Tibial artery (tissue), 4 donors: ENCODE measurements at regions not wholly inside any gene's neighbourhood (a gene's known extent, or its start where the extent isn't known, plus 50 kb on each side); places are given as distances from the start of the nearest gene placed in this dataset.
A peak's percentile ranks its signal among the peaks of the same experiment; 100 is the strongest.

Experiments used
- DNase-seq, 2 donors: peaks; one replicate each; pipeline ENCODE4 v3.0.0-alpha.2; 2019
- H3K27ac ChIP-seq, 2 donors: fragments of 200-600 bp; sonication (generic) in 1 of 2; 1 replicate in 1 of 2; 2 replicates in 1 of 2; pipeline ENCODE4 v1.5.1; 2018 to 2019; ENCODE audit warnings: mild to moderate bottlenecking in 1 of 2
- H3K27me3 ChIP-seq, 2 donors: fragments of 200-600 bp; sonication (generic) in 1 of 2; one replicate each; pipeline versions ENCODE4 v1.5.1 to v1.6.0; 2016 to 2019
- H3K36me3 ChIP-seq, 3 donors: fragments of 200-600 bp; sonication (generic) in 2 of 3; one replicate each; pipeline ENCODE4 v1.5.1; 2016 to 2019; ENCODE audit warnings: mild to moderate bottlenecking in 2 of 3
- H3K4me1 ChIP-seq, 4 donors: fragments of 200-600 bp; sonication (generic) in 2 of 4; 1 replicate in 3 of 4; 2 replicates in 1 of 4; pipeline ENCODE4 v1.5.1; 2016 to 2019
- H3K4me3 ChIP-seq, 2 donors: fragments of 200-600 bp; sonication (generic) in 1 of 2; 1 replicate in 1 of 2; 2 replicates in 1 of 2; pipeline ENCODE4 v1.5.1; 2018 to 2019; ENCODE audit warnings: mild to moderate bottlenecking in 2 of 2
- H3K9me3 ChIP-seq, 3 donors: fragments of 200-600 bp; sonication (generic) in 1 of 3; one replicate each; pipeline ENCODE4 v1.5.1; 2016 to 2019
- intact Hi-C: fragments of 100-400 bp; cut with DNase I; formaldehyde crosslinking; loops from one replicate; pipeline ENCODE4 v1.15.0; 2023; ENCODE audit warnings: low total_unique reads
- TF ChIP-seq, protein P1 (sequence below), 2 experiments: fragments of 200-600 bp in 1 of 2; fragments of 450-650 bp in 1 of 2; IDR thresholded peaks; one replicate each; pipeline ENCODE4 v1.5.1; 2017 to 2019; ENCODE audit warnings: antibody characterized with exemption in 2 of 2, mild to moderate bottlenecking in 1 of 2, moderate library complexity in 1 of 2

DNA sequence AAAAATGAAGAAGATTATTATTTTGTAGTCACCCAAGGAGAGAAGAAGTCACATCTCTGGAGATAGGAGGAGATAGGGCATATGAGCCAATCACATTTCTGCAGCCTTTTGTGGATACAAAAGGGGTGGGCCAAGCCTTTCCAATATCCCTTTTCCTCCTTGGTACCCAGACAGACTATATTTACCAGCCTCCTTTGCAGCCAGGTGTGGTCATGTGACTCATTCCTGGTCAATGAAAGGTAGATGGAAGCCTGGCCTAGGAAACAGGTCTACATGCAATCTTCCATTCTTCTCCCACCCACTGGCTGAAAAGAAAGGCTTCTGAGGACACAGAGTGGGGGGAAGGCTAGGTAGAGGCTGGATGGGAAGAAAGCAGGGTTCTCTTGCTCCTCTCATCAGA lies 58.1 kb upstream of the ERG start:
- DNase-seq: no peak
- TF ChIP-seq, protein P1, sequence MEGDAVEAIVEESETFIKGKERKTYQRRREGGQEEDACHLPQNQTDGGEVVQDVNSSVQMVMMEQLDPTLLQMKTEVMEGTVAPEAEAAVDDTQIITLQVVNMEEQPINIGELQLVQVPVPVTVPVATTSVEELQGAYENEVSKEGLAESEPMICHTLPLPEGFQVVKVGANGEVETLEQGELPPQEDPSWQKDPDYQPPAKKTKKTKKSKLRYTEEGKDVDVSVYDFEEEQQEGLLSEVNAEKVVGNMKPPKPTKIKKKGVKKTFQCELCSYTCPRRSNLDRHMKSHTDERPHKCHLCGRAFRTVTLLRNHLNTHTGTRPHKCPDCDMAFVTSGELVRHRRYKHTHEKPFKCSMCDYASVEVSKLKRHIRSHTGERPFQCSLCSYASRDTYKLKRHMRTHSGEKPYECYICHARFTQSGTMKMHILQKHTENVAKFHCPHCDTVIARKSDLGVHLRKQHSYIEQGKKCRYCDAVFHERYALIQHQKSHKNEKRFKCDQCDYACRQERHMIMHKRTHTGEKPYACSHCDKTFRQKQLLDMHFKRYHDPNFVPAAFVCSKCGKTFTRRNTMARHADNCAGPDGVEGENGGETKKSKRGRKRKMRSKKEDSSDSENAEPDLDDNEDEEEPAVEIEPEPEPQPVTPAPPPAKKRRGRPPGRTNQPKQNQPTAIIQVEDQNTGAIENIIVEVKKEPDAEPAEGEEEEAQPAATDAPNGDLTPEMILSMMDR (IDR thresholded peaks at IDR 0.05): no peak
- H3K4me3 ChIP-seq: no peak overlapping the region
- no peaks in the 10 kb centered on the region for H3K9me3 ChIP-seq
- peaks cover 0 to 18% (median 0%) of the 10 kb centered on the region in 4 donors for H3K4me1 ChIP-seq
- intact Hi-C loops: no loop called here
- no peaks in the 10 kb centered on the region for H3K27me3 ChIP-seq
- no peaks in the 10 kb centered on the region for H3K36me3 ChIP-seq
- H3K27ac ChIP-seq: no peak overlapping the region

DNA sequence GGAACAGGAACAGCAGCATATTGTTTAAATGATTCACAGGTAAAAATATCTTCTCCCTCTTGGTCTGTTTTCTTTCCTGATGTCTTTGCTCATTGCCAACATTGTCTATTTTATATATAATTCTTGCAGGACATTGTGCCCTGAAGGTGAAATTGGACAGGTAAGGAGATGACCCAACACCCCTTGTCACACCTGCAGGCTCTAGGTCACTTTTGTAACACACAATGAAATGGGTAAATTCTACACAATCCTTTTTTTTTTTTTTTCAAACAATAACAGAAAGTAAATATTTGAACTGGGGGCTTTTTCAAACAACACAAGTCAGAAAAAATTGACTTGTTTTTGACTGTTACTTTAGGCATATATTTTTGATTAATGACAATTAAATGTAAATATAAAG lies 62.9 kb upstream of the ERG start:
- no peak overlapping the region for H3K27ac ChIP-seq
- H3K4me1 ChIP-seq: peaks cover 0 to 5% (median 0%) of the 10 kb centered on the region in 4 donors
- intact Hi-C loops: no loop called here
- no peaks in the 10 kb centered on the region for H3K9me3 ChIP-seq
- no peaks in the 10 kb centered on the region for H3K36me3 ChIP-seq
- no peak overlapping the region for H3K4me3 ChIP-seq
- no peaks in the 10 kb centered on the region for H3K27me3 ChIP-seq
- TF ChIP-seq, protein P1 (IDR thresholded peaks at IDR 0.05): no peak
- no peak for DNase-seq

DNA sequence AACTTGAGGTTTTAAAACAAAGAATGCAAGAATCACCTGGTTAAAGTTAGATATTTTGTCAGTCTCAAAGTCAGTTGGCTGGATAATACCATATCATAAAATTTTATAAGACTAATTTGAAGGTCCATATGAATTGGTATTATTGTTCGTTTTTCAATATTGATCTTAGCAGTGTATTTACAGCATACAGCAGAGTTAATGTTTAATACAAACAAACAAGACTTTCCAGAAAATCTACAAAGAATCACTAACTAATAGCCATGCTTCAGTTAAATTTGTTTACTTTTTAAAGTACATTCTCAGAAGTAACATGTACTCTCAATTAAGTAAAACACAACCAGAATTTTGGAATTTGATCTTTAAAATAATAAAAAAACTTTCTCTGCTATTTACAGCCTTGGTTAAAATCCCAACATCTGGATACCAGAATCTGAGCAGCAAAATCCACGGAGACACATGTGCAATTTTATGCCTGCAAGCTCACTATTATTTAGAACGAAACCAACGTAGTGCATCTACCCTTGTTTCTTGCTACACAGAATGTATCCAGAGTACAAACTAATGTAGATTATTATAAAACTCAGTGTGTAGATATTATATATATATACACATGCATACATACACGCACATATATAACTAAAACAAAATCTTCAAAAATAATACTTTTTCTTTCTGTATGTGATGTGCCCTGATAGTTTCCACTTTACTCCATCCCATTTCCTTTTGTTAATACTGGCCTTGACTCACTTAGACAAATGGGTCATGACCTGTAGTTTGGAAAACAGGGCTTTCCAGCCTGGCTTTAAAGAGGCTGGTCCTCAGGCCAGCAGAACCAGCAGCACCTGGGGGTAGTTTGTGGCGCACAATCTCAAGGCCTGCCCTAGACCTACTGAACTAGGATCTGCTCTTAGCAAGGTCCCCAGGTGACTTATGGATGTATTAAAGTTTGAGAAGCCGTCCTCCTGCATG lies 63.6 kb upstream of the ERG start:
- intact Hi-C loops: no loop called here
- Histone ChIP-seq H3K4me1 (peaks cover 0 to 10% (median 0%) of the 10 kb centered on the region in 4 donors), H3K4me3 (no peak overlapping the region), H3K27ac (no peak overlapping the region), H3K36me3 (no peaks in the 10 kb centered on the region), H3K9me3 (no peaks in the 10 kb centered on the region), H3K27me3 (no peaks in the 10 kb centered on the region)
- TF ChIP-seq, protein P1 (IDR thresholded peaks at IDR 0.05): no peak
- no peak for DNase-seq

DNA sequence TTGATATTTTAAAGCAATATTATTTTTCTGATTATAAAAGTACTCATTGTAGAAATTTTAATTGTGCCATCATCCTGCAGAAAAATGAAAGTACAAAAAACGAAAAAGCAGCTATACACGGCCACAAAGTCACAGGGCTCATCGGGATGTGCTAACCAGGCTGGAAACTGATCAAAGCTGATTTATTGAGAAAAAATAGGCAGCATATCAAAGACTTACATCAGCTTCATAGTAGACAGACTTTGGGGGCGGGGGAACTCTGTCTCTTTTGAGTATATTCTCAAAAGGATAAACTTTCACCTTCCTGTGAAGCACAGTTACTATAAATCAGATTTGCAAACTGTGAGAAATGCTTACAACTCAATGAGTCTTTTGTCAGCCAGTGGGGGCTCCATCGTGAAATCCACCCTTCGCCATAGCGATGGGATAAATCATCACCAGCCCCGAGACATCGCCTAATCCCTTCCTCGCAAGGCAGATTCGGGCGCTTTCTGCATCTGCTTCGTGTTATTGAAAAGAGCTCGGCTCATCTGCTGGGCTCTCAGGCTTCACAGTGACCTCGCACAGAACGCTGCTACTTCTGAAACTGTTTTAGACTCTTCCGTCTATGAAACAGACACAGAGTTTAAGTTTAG lies 69.2 kb upstream of the ERG start:
- H3K27ac ChIP-seq: peak overlapping the region in 1 of 2 donors; percentile 26
- peaks cover 0 to 4% (median 0%) of the 10 kb centered on the region in 3 donors for H3K36me3 ChIP-seq
- H3K9me3 ChIP-seq: no peaks in the 10 kb centered on the region
- H3K27me3 ChIP-seq: no peaks in the 10 kb centered on the region
- H3K4me1 ChIP-seq: peaks cover 0 to 13% (median 0%) of the 10 kb centered on the region in 4 donors
- TF ChIP-seq, protein P1 (IDR thresholded peaks at IDR 0.05): no peak
- intact Hi-C loops: no loop called here
- DNase-seq: peak in 1 of 2 donors; percentile 24
- peak overlapping the region; percentile 15 to 30 for H3K4me3 ChIP-seq

DNA sequence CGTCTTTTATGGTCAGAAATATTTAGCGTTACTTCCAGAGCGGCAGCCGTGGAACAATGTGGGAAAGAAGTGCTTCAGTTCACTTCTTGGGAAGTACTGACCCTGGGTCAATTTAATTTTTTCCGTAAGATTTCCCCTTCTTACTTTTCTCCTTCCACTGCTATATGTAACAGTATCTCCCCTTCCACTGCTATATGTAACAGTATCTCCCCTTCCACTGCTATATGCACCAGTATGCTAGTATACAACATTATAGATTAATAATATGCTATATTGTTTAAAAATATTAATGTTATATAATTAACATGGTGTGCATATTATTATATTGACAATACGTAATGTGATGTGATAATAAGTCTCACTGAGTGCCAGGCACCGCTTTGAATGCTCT lies 69.7 kb upstream of the ERG start:
- H3K27ac ChIP-seq: peak overlapping the region in 1 of 2 donors; percentile 26
- H3K27me3 ChIP-seq: no peaks in the 10 kb centered on the region
- TF ChIP-seq, protein P1 (IDR thresholded peaks at IDR 0.05): no peak
- H3K4me1 ChIP-seq: peaks cover 0 to 13% (median 0%) of the 10 kb centered on the region in 4 donors
- peak overlapping the region; percentile 15 to 30 for H3K4me3 ChIP-seq
- DNase-seq: no peak
- peaks cover 0 to 4% (median 0%) of the 10 kb centered on the region in 3 donors for H3K36me3 ChIP-seq
- H3K9me3 ChIP-seq: no peaks in the 10 kb centered on the region
- intact Hi-C loops: no loop called here
